ENCODE measurements at regions not wholly inside any gene's neighbourhood (a gene's known extent, or its start where the extent isn't known, plus 50 kb on each side); places are given as distances from the start of the nearest gene placed in this dataset.

GRCh38 chr3:189117087-189117486 lies 54.7 kb upstream of the TPRG1 start:
- WGBS (ENCODE audit: insufficient coverage), result no CpG with 5 or more reads among the region's 1 CpG
- no peak for TF ChIP-seq CTCF (IDR thresholded peaks at IDR 0.05)
- intact Hi-C loops (cut with micrococcal nuclease), result no loop called here
- no peak overlapping the region for H3K4me2 ChIP-seq (replicated peaks; ENCODE audit: extremely low read depth, low read length, poor library complexity, severe bottlenecking)
- Mint-ChIP-seq H3K36me3 (peaks cover 0 to 3% of the 10 kb centered on the region in 2 donors), H3K4me1 (peaks cover 2% of the 10 kb centered on the region), H3K27ac (no peak overlapping the region), H3K9me3 (peaks cover 20 to 35% (median 28%) of the 10 kb centered on the region in 7 donors), H3K27me3 (ENCODE audit: low read depth in 3 of 3) (no peaks in the 10 kb centered on the region), H3K4me3 (no peak overlapping the region)
- no peak overlapping the region for H3K27ac ChIP-seq (ENCODE audit: low read depth in 1 of 2, low read length in 2 of 2)
- H2AFZ ChIP-seq (ENCODE audit: insufficient read depth, low read depth, low read length, poor library complexity, severe bottlenecking), result no peak overlapping the region
- no peaks in the 10 kb centered on the region for H3K4me1 ChIP-seq (ENCODE audit: control insufficient read depth in 1 of 2, insufficient read depth in 2 of 2, low read length in 2 of 2)
- no peak overlapping the region for H3K4me3 ChIP-seq (replicated peaks in 1 of 3; ENCODE audit: low read depth in 2 of 3, low read length in 3 of 3)
- H3K27me3 ChIP-seq (ENCODE audit: control insufficient read depth in 2 of 2, insufficient read depth in 2 of 2, low read length in 2 of 2), result no peaks in the 10 kb centered on the region
- no peaks in the 10 kb centered on the region for H3K79me2 ChIP-seq (ENCODE audit: insufficient read depth, low read length)
- H3K36me3 ChIP-seq (replicated peaks in 1 of 2; ENCODE audit: control insufficient read depth in 1 of 2, insufficient read depth in 2 of 2, low read length in 2 of 2), result no peaks in the 10 kb centered on the region
- DNase-seq, result no peak
- H4K20me1 ChIP-seq (ENCODE audit: insufficient read depth, low read length), result no peaks in the 10 kb centered on the region
- H3K9ac ChIP-seq (ENCODE audit: insufficient read depth, low read length, poor library complexity, severe bottlenecking), result no peak overlapping the region
- peaks cover 14 to 19% of the 10 kb centered on the region in 2 donors for H3K9me3 ChIP-seq (replicated peaks in 1 of 2; ENCODE audit: control insufficient read depth in 1 of 2, insufficient read depth in 1 of 2, low read length in 2 of 2)

GRCh38 chr3:189118896-189119295 lies 52.9 kb upstream of the TPRG1 start:
- H3K9ac ChIP-seq (ENCODE audit: insufficient read depth, low read length, poor library complexity, severe bottlenecking), result no peak overlapping the region
- intact Hi-C loops (cut with micrococcal nuclease), result no loop called here
- no peak for DNase-seq
- Mint-ChIP-seq H3K27ac (no peak overlapping the region), H3K9me3 (peaks cover 20 to 29% (median 25%) of the 10 kb centered on the region in 7 donors), H3K4me3 (no peak overlapping the region), H3K4me1 (peaks cover 2% of the 10 kb centered on the region), H3K27me3 (ENCODE audit: low read depth in 3 of 3) (peaks cover 0 to 2% (median 0%) of the 10 kb centered on the region in 3 donors), H3K36me3 (peaks cover 0 to 3% of the 10 kb centered on the region in 2 donors)
- no peak for TF ChIP-seq CTCF (IDR thresholded peaks at IDR 0.05)
- no peaks in the 10 kb centered on the region for H3K79me2 ChIP-seq (ENCODE audit: insufficient read depth, low read length)
- H3K36me3 ChIP-seq (replicated peaks in 1 of 2; ENCODE audit: control insufficient read depth in 1 of 2, insufficient read depth in 2 of 2, low read length in 2 of 2), result no peaks in the 10 kb centered on the region
- H3K27ac ChIP-seq (ENCODE audit: low read depth in 1 of 2, low read length in 2 of 2), result no peak overlapping the region
- no peaks in the 10 kb centered on the region for H3K27me3 ChIP-seq (ENCODE audit: control insufficient read depth in 2 of 2, insufficient read depth in 2 of 2, low read length in 2 of 2)
- H3K4me2 ChIP-seq (replicated peaks; ENCODE audit: extremely low read depth, low read length, poor library complexity, severe bottlenecking), result no peak overlapping the region
- H3K4me1 ChIP-seq (ENCODE audit: control insufficient read depth in 1 of 2, insufficient read depth in 2 of 2, low read length in 2 of 2), result no peaks in the 10 kb centered on the region
- no peaks in the 10 kb centered on the region for H4K20me1 ChIP-seq (ENCODE audit: insufficient read depth, low read length)
- no peak overlapping the region for H2AFZ ChIP-seq (ENCODE audit: insufficient read depth, low read depth, low read length, poor library complexity, severe bottlenecking)
- H3K4me3 ChIP-seq (replicated peaks in 1 of 3; ENCODE audit: low read depth in 2 of 3, low read length in 3 of 3), result no peak overlapping the region
- H3K9me3 ChIP-seq (replicated peaks in 1 of 2; ENCODE audit: control insufficient read depth in 1 of 2, insufficient read depth in 1 of 2, low read length in 2 of 2), result peaks cover 14 to 19% of the 10 kb centered on the region in 2 donors
- 100% methylated on average over 1 of the region's 1 CpG for WGBS (ENCODE audit: insufficient coverage)

Data from CD14-positive monocyte (primary cell).